Stimulated activated CD4-positive, alpha-beta T cell treated with anti-CD3 and anti-CD28 coated beads, Interleukin-15, amount 100 ng/mL, for 1 hour (primary cell): ENCODE measurements at regions not wholly inside any gene's neighbourhood (a gene's known extent, or its start where the extent isn't known, plus 50 kb on each side); places are given as distances from the start of the nearest gene placed in this dataset.
"Not testable (repeated sequence)": the region's sequence is repeated elsewhere in the genome, so short reads cannot be mapped to it uniquely, and the experiment has no call there.

ENCODE experiments used
- DNase-seq, 2 donors: peaks; one replicate each; pipeline ENCODE4 v3.0.0-alpha.2; 2020; ENCODE audit warnings: low read depth in 1 of 2, low spot score in 1 of 2

DNA sequence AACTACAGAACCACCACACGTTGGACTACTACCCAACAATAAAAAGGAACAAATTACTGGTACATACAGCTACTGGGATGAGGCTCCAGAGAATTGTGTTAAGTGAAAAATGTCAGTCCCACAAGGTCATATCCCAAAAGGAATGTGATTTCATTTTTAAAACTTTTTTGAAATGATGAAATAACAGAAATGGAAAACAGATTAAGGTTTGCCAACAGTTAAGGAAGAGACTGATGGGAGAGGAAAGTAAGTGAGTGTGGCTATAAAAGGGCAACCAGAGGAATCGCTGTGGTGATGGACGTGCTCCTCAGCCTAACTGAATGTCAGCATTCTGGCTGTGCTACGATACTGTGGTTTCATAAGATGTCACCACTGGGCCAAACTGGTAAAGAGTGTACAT, 512.8 kb downstream of the UQCRFS1 start:
- DNase-seq, result no peak

DNA sequence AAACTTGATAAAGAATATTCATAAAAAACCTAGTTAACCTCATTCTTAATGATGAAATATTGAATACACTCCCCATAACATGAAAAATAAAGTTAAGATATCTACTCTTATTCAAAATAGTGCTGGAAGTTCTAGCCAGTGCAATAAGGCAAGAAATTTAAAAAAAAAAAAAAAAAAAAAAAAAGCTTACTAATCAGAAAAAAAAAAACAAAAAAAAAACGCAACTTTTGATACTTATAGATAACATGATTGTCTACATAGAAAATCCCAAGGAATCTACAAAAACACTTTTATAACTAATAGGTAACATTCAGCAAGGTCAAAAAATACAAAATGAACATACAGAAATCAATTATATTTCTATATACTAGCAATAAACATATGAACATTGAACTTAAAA, 515.6 kb downstream of the UQCRFS1 start:
- DNase-seq, result no peak

DNA sequence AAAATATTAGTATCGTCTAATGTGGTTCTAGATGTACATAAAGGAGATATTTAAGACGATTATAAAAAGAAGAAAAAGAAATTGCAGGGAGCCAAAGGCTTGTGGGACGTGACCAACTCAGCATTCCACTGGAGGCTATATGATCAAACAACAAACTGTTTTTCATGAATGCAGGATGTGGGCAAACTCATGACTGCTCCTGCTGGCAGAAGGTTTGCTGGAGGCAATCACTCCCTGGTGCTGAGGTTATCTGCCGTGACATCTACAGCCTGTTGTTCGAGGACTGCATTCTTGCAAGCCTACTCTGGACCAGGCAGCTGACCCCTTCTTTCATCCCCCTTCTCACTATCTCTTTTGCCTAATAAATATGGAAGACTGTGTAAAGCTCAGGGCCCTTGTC, 518.1 kb downstream of the UQCRFS1 start:
- DNase-seq, result no peak

DNA sequence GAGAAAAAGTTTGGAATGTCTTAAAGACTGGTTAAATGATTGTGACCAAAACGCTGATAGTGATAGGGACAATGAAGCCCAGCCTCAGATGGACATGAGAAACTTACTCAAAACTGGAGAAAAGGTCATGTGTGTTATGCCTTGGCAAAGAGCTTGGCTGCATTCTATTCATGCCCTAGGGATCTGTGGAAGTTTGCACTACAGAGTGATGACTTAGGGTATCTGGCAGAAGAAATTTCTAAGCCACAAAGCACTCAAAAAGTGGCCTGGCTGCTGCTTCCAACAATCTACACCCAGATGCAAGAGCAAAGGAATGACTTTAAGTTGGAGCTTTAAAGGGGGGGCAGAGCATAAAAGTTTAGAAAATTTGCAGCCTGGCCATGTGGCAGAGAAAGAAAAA, 521.3 kb downstream of the UQCRFS1 start:
- DNase-seq, result no peak

DNA sequence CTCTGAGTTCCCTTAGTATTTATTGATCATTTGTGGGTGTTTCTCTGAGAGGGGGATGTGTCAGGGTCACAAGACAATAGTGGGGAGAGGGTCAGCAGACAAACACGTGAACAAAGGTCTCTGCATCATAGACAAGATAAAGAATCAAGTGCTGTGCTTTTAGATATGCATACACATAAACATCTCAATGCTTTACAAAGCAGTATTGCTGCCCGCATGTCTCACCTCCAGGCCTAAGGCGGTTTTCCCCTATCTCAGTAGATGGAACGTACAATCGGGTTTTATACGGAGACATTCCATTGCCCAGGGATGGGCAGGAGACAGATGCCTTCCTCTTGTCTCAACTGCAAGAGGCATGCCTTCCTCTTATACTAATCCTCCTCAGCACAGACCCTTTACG, 523.5 kb downstream of the UQCRFS1 start:
- not testable (repeated sequence) for DNase-seq

DNA sequence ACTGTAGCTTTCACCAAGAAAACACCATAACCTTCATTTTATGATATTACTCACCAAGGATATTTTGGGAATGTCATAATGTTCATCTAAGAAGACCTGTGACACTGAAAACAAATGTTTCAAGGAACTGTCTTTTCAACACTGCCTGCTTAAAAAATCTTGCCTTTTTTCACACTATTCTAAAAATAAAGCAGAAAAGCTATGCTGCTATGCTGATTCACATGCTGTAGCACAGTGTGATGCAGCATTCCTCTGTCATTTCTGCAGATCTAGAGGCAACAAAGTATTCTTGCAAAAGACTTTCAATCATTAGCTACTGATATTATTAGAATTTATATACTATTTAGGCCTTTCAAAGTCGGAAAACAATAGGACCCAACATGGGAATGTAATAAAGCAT, 525.7 kb downstream of the UQCRFS1 start:
- DNase-seq, result no peak

DNA sequence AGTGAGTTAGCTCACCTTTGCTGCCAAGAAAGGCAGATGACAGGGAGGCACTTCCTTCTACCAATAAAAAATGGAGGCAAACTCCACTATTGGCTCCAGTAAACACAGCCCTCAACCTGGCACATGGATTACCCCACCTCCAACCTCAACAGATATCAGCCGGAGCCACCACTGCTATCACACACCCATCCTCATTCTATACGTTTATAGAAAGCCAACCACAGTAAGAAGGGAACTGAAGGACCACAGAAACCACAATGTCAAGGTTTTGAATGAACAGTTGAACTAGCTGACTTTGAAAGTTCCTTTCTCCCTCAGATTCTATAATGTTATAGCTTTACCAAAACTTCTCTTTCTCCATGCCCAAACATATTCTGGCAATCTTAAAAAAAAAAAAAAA, 526.2 kb downstream of the UQCRFS1 start:
- DNase-seq, result no peak

DNA sequence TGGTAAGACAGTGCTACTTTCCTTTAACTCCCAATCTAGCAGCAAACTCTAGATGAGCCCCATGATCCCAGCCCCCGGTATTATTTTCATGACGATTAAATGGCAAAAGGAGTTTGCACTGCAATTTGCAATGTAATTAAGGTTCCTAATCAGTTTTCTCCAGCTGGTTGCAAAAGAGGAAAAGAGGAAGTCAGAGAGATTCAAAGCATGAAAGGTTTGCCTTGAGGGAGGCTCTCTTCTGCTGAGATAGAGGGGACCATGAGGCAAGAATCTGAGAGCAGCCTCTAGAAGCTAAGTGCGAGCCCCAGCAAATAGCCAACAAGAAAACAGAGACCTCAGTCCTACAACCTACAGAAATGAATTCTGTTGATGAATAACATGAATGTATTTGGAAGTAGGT, 527.1 kb downstream of the UQCRFS1 start:
- no peak for DNase-seq

DNA sequence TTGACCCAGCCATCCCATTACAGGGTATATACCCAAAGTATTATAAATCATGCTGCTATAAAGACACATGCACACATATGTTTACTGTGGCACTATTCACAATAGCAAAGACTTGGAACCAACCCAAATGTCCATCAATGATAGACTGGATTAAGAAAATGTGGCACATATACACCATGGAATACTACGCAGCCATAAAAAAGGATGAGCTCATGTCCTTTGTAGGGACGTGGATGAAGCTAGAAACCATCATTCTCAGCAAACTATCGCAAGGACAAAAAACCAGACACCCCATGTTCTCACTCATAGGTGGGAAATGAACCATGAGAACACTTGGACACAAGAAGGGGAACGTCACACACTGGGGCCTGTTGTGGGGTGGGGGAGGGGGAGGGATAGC, 527.9 kb downstream of the UQCRFS1 start:
- not testable (repeated sequence) for DNase-seq

DNA sequence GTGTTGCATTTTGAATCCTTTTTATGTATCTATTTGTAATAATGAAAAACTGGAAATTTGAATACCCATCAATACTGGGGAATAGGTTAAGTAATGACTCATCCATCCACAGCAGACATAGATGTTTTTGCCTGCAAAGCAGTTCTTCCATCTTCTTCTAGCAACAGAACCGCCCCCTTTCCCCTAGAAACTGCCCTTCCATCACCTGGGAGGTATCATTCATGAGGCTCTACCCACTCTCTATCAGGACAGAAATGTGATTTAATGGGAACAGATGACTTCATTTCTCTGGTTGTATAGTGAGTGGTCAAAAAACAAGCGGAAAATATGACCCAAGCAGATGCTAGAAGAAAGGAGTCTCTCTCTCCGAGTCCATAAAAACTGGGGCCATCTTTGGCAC, 532.8 kb downstream of the UQCRFS1 start:
- no peak for DNase-seq

DNA sequence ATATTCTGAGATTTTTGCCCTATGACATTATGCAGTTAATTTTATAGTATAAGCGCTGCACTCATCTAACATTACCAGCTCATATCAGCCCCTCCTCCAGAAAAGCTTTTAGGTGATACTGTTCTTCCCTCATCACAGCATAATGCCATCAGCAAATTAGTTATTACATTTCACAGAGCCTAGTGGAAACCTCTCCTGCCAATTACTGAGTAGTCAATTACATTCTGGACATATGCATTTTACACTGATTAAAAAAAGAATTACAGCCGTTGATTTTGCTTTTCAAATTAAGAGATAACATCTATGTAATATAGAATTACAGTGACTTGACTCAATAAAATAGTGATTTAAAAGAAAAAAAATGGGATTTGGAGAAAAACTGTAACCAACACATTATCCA, 542.1 kb downstream of the UQCRFS1 start:
- DNase-seq, result no peak

DNA sequence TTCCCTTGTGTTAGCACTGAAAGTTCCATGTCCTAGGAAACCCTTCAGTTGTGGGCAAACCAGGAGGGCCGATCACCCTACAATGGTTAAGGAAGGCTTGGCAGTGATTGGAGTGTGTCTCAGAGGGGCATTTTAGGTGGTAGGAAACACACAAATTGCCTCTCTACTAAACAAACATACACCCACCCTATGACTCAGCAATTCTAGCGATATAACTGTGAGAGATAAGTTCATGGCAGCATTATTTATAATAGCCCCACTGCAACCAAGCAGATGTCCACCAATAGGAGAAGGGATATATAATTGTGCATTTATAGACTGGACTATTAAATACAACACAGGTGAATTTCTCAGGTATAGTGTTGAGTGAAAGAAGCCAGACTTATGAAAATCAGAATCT, 543.1 kb downstream of the UQCRFS1 start:
- DNase-seq, result no peak

DNA sequence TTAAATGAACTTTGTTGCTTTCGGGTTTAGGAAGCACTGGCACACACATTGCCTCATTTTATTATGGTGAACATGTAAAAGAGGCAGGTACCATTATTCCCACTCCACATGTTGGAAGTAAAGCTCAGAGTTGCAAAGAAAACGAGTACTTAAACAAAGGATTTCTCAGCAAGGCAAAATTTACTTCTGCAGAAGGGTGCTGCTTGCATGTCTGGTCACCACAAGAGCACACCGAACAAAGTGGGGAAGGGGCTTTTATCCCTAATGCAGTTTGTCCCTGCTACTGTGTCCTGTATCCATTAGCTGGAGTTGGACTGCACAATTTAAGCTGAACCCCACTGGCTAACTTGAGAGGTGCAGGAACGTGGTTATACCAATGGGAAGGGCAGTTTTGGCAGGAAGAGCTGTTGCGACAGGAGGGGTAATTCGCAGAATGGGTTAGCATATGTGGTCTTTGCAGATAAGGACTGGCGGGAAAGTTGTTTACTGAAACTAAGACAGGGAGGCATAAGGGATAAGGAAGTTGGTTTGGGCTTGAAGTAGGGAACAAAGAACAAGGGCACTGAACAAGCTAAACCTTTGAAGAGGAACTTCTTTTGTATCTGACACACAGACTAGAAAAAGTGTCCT, 545.5 kb downstream of the UQCRFS1 start:
- DNase-seq, result no peak

DNA sequence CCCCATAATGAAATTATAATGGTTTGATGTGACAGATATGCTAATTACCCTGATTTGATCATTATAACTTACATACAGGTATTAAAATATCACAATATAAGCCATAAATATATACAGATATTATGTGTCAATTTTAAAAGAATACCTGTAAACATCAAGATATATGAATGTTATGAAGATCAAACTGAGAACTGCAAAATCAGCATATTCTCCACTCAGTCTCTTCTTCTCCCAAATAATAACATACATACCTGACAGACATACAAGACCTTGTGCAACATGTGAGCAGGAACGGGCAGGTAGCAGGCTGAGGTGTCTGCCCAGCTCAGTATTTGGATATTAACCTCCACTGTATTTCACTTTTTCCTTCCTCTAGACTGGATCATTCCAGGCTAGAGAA, 547.2 kb downstream of the UQCRFS1 start:
- DNase-seq, result no peak

DNA sequence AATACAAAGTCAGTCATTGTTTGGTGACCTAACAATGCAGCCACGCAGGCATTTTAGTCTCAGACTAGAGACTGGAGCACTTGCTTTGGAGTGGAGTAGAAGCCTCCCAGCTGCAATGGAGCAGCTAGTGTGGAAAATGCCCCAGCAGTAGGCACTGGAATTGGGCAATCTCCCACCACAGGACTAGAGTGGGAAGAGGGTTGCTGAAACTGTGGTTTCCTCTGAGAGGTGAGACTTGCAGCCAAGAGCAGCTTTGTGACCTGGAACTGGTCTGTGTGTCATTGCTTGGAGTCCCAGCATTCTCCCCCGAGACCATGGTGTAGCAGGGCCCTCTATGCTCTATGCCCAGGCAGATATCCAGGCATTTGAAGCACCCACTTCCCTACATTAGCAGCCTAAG, 556.3 kb downstream of the UQCRFS1 start:
- no peak for DNase-seq

DNA sequence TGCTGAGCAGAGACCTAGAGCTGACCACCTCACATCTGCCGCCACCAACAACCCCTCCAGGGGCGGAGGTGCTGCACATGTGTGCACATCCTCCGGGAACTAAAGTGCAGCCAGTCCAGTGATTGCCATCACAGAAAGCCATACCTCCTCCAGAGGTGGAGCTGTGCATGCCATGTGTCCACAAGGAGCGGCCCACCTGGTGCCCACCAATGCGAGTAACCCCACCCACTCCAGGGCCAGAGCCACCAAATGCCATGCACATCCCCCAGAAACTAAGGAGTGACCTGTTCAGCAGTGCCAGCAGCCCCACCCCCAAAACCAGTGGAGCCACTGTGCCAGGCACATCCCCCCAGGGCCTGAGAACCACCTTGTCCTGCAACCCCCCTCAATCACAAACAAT, 557.9 kb downstream of the UQCRFS1 start:
- no peak for DNase-seq

DNA sequence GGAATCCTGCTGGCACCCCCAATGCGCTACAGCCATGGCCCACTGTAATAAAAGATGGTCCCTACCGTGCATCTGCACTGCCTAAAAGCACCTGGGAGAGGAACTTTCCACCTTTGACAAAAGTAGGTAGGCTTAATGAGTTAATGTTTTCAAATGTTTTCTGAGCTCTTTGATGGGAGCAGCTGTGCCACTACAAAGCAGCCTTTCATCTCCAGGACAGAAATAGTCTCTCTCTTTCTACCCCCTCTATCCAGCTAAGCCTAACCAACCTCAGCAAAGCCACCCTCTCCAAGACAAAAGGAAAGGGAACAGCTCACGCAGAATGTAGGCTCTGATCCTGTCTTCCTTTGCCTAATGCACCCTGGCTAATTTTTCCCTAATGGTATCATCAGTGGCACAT, 560.2 kb downstream of the UQCRFS1 start:
- DNase-seq, result no peak

DNA sequence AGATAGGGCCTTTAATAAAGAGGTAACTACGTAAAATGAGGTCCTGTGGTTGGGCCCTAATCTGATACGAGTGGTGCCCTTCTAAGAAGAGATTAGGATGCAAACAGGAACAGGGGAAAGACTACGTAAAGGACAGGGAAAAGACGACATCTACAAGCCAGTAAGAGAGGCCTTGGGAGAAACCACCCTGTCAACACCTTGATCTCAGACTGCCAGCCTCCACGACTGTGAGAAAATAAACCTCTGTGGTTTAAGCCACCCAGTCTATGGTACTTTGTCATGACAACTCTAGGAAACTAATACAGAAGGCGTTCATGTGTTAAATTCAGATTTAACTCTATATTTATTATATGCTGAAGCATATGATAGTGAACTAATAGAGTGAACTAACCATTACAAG, 566.3 kb downstream of the UQCRFS1 start:
- no peak for DNase-seq

DNA sequence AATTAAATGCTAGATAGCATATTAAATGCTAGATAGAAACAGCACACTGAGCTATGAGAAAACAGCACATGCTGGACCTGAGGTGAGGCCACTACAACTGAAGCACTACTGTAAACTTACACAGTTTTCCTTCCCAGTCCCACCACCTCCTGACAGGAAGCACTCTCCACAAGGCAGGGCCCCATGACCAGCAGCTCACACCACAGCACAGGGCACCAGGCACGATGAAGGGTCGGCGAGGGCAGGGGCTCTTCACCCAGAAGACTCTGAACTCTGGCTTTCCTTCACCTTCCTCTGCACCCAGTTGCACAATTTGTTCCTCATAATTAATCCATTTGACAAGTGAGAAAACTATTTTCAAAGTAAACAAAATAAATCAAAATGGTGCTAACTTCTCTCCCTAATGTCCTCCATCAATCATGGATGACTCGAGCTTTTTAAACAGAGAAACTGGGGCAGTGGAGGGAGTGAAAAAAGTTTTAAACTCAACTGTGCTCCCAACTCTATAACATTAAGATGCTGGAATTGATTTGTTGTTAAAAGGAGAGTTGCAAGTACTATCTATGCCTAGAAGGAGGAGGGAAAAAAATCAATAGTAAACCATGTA, 568.7 kb downstream of the UQCRFS1 start:
- DNase-seq, result no peak

DNA sequence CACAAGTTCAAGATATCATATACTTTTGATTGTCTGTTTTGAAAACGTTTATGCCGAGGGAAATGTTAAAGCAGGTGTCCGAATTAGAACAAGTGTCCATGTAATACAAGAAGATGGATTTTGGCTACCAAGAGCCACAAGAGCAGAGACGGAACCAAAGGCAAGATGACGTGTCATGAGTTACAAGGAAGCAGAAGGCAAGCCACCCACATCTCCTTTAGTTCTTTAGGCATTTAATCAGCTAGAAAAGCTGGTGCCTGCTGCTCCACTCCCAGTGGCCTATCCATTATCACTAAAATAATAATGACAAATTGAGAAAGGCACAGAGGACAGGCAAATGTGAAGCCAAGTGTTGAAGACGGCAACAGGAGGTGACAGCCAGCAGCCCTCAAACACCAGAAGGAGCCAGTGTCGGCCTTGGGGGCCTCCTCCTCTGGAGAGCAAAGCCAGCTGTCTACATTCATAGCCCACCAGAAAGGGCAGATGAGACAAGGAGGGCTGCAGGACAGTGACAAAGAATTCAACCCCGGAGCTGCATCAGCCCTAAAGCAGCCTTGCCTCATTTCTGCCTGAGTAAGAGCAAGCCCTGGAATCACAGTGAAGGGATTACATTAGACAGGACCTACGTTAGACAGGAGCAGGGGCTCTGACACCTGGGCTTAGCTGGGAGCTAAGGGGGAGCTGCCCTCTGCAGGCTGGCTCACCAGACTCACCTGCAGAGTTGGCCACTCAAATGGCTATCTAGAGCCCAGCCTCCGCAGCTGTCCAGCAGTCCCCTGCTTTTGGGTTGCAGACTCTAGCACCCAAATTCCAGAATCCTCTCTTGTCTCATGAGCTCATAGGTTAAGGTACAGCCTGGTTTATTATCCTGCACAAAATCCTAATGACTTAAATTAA, 569.9 kb downstream of the UQCRFS1 start:
- no peak for DNase-seq

DNA sequence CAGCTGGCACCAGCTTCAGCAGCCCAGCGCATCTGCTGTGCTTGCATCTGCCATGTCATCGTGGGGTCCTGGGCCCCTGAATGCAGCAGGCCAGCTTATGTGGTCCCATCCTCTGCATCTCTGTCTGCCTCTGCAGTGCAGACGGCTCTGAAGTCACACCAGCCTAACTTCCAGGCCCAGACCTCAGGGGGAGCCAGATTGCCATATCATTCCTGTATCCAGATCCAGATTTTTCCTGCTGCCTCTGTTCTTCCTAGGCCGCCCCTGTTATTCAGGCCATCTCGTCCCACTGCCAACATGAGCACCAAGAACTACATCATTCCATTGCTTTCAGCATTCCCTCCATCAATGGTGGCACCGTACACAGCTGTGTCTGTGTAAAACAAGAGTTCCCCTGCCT, 571.6 kb downstream of the UQCRFS1 start:
- no peak for DNase-seq

DNA sequence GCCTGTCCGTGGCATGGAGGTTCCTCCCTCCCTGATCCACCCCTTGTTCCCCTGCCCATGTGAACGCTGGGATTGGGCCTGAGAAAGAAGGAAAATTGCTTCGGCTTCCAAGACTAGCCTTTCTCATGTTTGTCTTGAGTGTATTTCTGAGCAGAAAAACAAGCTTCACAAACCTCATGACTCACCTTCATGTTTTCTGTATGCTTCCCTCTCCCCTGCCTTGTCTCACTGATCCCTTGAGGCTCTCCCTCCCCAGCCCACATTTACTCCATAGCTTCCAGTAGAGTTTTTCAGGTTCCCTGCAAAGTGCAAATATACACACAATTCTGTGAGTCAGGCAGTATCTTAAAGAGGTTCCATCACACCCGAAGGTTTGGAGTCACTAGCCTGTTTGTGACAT, 572.4 kb downstream of the UQCRFS1 start:
- DNase-seq, result no peak
